GM10266 (cell line): ENCODE measurements at regions not wholly inside any gene's neighbourhood (a gene's known extent, or its start where the extent isn't known, plus 50 kb on each side); places are given as distances from the start of the nearest gene placed in this dataset.

Source experiments
- DNase-seq: peaks from one replicate; pipeline ENCODE4 v3.0.0; 2012; ENCODE audit errors: extremely low spot score
- CTCF ChIP-seq: IDR thresholded peaks from 2 replicates; pipeline ENCODE4 v1.5.1; 2012; ENCODE audit warnings: mild to moderate bottlenecking, low read depth; ENCODE audit not compliant: control insufficient read depth, insufficient read depth; ENCODE audit errors: missing control alignments

- no peak for TF ChIP-seq CTCF
- DNase-seq: no peak
Measured at GRCh38 chr13:110808138-110808537, 94.6 kb downstream of the ING1 start.

GRCh38 chr13:110809871-110810486 lies 96.5 kb downstream of the ING1 start:
- DNase-seq: no peak
- TF ChIP-seq CTCF: no peak

GRCh38 chr13:110811008-110811720 lies 97.7 kb downstream of the ING1 start:
- DNase-seq: no peak
- TF ChIP-seq CTCF: no peak

- TF ChIP-seq CTCF: no peak
- DNase-seq: no peak
Measured at GRCh38 chr13:110811771-110812120, 98.2 kb downstream of the ING1 start.

GRCh38 chr13:110812121-110812868 lies 98.8 kb downstream of the ING1 start:
- no peak for TF ChIP-seq CTCF
- no peak for DNase-seq

- TF ChIP-seq CTCF: no peak
Measured at GRCh38 chr13:110812869-110813645, 99.6 kb downstream of the ING1 start.

More at GRCh38 chr13:110812869-110813645, 99.6 kb downstream of the ING1 start:
- no peak for DNase-seq
